HG03565 (cell line): ENCODE measurements at regions not wholly inside any gene's neighbourhood (a gene's known extent, or its start where the extent isn't known, plus 50 kb on each side); places are given as distances from the start of the nearest gene placed in this dataset.
"Not testable (repeated sequence)": the region's sequence is repeated elsewhere in the genome, so short reads cannot be mapped to it uniquely, and the experiment has no call there.

Source experiments
- ATAC-seq: cut with Tn5 transposase; IDR thresholded peaks from one replicate; pipeline ENCODE4 v1.9.1; 2021; ENCODE audit warnings: mild to moderate bottlenecking, moderate library complexity; ENCODE audit not compliant: unreplicated experiment

GRCh38 chr13:109408591-109409382 is 377.6 kb downstream of the IRS2 start:
- ATAC-seq = no peak

GRCh38 chr13:109406376-109406992 is 379.9 kb downstream of the IRS2 start:
- no peak for ATAC-seq

GRCh38 chr13:109403012-109403421 is 383.4 kb downstream of the IRS2 start:
- ATAC-seq = no peak

- no peak for ATAC-seq
Measured at GRCh38 chr13:109401891-109402290, 384.5 kb downstream of the IRS2 start.

GRCh38 chr13:109401307-109401706 is 385.1 kb downstream of the IRS2 start:
- no peak for ATAC-seq

GRCh38 chr13:109400624-109401257 is 385.6 kb downstream of the IRS2 start:
- ATAC-seq = no peak

GRCh38 chr13:109400209-109400608 is 386.2 kb downstream of the IRS2 start:
- no peak for ATAC-seq

- ATAC-seq = not testable (repeated sequence)
Measured at GRCh38 chr13:109398071-109398470, 388.3 kb downstream of the IRS2 start.

GRCh38 chr13:109397285-109397684 is 389.1 kb downstream of the IRS2 start:
- no peak for ATAC-seq

- ATAC-seq = no peak
Measured at GRCh38 chr13:109396266-109396665, 390.1 kb downstream of the IRS2 start.

GRCh38 chr13:109395014-109395413 is 391.4 kb downstream of the IRS2 start:
- ATAC-seq = no peak

- ATAC-seq = no peak
Measured at GRCh38 chr13:109394311-109394988, 391.9 kb downstream of the IRS2 start.

GRCh38 chr13:109393045-109393444 is 393.3 kb downstream of the IRS2 start:
- no peak for ATAC-seq

GRCh38 chr13:109390391-109390790 is 396.0 kb downstream of the IRS2 start:
- no peak for ATAC-seq

- no peak for ATAC-seq
Measured at GRCh38 chr13:109389892-109390345, 396.5 kb downstream of the IRS2 start.

GRCh38 chr13:109389456-109389855 is 396.9 kb downstream of the IRS2 start:
- ATAC-seq = no peak

GRCh38 chr13:109387471-109387870 is 398.9 kb downstream of the IRS2 start:
- ATAC-seq = no peak

GRCh38 chr13:109385242-109385560 is 401.2 kb downstream of the IRS2 start:
- ATAC-seq = no peak

- no peak for ATAC-seq
Measured at GRCh38 chr13:109384491-109385241, 401.7 kb downstream of the IRS2 start.

GRCh38 chr13:109383683-109384082 is 402.7 kb downstream of the IRS2 start:
- ATAC-seq = no peak
